ENCODE measurements at regions not wholly inside any gene's neighbourhood (a gene's known extent, or its start where the extent isn't known, plus 50 kb on each side); places are given as distances from the start of the nearest gene placed in this dataset.

DNA sequence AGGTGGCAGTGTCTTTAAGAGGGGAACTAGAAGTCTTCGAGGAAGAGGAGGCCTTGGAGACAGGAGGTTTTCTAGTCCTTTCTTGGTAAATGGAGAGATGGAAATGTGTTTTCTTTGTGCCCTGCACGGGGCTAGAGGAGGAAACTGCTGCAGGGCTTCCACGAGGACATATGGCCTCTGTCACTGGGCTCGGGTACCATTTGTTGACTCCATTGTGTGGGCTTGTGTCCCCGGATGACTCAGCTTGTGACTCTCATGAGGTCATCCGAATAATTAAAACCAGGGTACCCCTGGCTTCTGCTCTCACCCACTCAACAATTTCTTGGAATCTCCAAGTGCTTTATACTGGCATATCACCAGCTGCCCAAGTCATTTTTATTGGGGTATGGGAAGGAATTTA lies 261.7 kb downstream of the KIF4B start:
- TF ChIP-seq, protein P1, sequence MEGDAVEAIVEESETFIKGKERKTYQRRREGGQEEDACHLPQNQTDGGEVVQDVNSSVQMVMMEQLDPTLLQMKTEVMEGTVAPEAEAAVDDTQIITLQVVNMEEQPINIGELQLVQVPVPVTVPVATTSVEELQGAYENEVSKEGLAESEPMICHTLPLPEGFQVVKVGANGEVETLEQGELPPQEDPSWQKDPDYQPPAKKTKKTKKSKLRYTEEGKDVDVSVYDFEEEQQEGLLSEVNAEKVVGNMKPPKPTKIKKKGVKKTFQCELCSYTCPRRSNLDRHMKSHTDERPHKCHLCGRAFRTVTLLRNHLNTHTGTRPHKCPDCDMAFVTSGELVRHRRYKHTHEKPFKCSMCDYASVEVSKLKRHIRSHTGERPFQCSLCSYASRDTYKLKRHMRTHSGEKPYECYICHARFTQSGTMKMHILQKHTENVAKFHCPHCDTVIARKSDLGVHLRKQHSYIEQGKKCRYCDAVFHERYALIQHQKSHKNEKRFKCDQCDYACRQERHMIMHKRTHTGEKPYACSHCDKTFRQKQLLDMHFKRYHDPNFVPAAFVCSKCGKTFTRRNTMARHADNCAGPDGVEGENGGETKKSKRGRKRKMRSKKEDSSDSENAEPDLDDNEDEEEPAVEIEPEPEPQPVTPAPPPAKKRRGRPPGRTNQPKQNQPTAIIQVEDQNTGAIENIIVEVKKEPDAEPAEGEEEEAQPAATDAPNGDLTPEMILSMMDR (IDR thresholded peaks at IDR 0.05 in 8 of 11, conservative IDR thresholded peaks at IDR 0.05 in 3 of 11) = no peak
- TF ChIP-seq POLR2A (IDR thresholded peaks at IDR 0.05) (no peak), POLR2AphosphoS5 (IDR thresholded peaks at IDR 0.05) (no peak)

All from spleen (tissue), 7 donors.